ENCODE measurements at regions not wholly inside any gene's neighbourhood (a gene's known extent, or its start where the extent isn't known, plus 50 kb on each side); places are given as distances from the start of the nearest gene placed in this dataset.
"Not testable (repeated sequence)": the region's sequence is repeated elsewhere in the genome, so short reads cannot be mapped to it uniquely, and the experiment has no call there.

- H3K9me3 Mint-ChIP-seq, result peaks cover 6 to 9% of the 10 kb centered on the region in 2 donors
- H3K36me3 Mint-ChIP-seq (ENCODE audit: insufficient read depth in 2 of 2), result peaks cover 2% of the 10 kb centered on the region in 2 donors
- H3K27ac Mint-ChIP-seq, result no peak overlapping the region
- ATAC-seq (replicated peaks in 1 of 2) (no peak), DNase-seq (no peak)
- H3K27me3 Mint-ChIP-seq (ENCODE audit: low read depth), result no peaks in the 10 kb centered on the region
- H3K4me1 Mint-ChIP-seq (ENCODE audit: low read depth), result no peaks in the 10 kb centered on the region
- H3K4me3 Mint-ChIP-seq, result no peak overlapping the region
Observed at GRCh38 chr11:50088231-50088630, 55.6 kb downstream of the OR4C45 start.

- peaks cover 6 to 7% of the 10 kb centered on the region in 2 donors for H3K9me3 Mint-ChIP-seq
- no peaks in the 10 kb centered on the region for H3K4me1 Mint-ChIP-seq (ENCODE audit: low read depth)
- no peak for DNase-seq
Observed at GRCh38 chr11:50098186-50098725, 65.6 kb downstream of the OR4C45 start.

GRCh38 chr11:50102916-50103315 is 70.2 kb downstream of the OR4C45 start:
- Mint-ChIP-seq H3K4me3 (no peak overlapping the region), H3K27me3 (ENCODE audit: low read depth) (no peaks in the 10 kb centered on the region), H3K36me3 (ENCODE audit: insufficient read depth in 2 of 2) (no peaks in the 10 kb centered on the region), H3K9me3 (peaks cover 1% of the 10 kb centered on the region in 2 donors), H3K4me1 (ENCODE audit: low read depth) (no peaks in the 10 kb centered on the region), H3K27ac (no peak overlapping the region)
- DNase-seq, result no peak
- ATAC-seq (replicated peaks in 1 of 2), result no peak

More at GRCh38 chr11:50098186-50098725, 65.6 kb downstream of the OR4C45 start:
- Mint-ChIP-seq H3K27me3 (ENCODE audit: low read depth) (no peaks in the 10 kb centered on the region), H3K4me3 (no peak overlapping the region), H3K36me3 (ENCODE audit: insufficient read depth in 2 of 2) (peaks cover 0 to 7% of the 10 kb centered on the region in 2 donors), H3K27ac (no peak overlapping the region)
- no peak for ATAC-seq (replicated peaks in 1 of 2)

GRCh38 chr11:50140686-50141085 is 108.0 kb downstream of the OR4C45 start:
- not testable (repeated sequence) for H3K9me3 Mint-ChIP-seq; H3K27ac Mint-ChIP-seq; H3K27me3 Mint-ChIP-seq (ENCODE audit: low read depth); H3K4me1 Mint-ChIP-seq (ENCODE audit: low read depth); H3K36me3 Mint-ChIP-seq (ENCODE audit: insufficient read depth in 2 of 2); DNase-seq; H3K4me3 Mint-ChIP-seq; ATAC-seq (replicated peaks in 1 of 2)

- H3K27me3 Mint-ChIP-seq (ENCODE audit: low read depth); H3K4me1 Mint-ChIP-seq (ENCODE audit: low read depth); H3K27ac Mint-ChIP-seq; ATAC-seq (replicated peaks in 1 of 2); DNase-seq; H3K4me3 Mint-ChIP-seq; H3K36me3 Mint-ChIP-seq (ENCODE audit: insufficient read depth in 2 of 2): not testable (repeated sequence)
- H3K9me3 Mint-ChIP-seq, result peaks cover 8 to 14% of the 10 kb centered on the region in 2 donors
Observed at GRCh38 chr11:50146308-50146707, 113.6 kb downstream of the OR4C45 start.

- not testable (repeated sequence) for H3K36me3 Mint-ChIP-seq (ENCODE audit: insufficient read depth in 2 of 2); DNase-seq; H3K4me3 Mint-ChIP-seq; H3K4me1 Mint-ChIP-seq (ENCODE audit: low read depth); H3K27me3 Mint-ChIP-seq (ENCODE audit: low read depth); H3K27ac Mint-ChIP-seq; ATAC-seq (replicated peaks in 1 of 2)
- H3K9me3 Mint-ChIP-seq, result peaks cover 14 to 16% of the 10 kb centered on the region in 2 donors
Observed at GRCh38 chr11:50147946-50148345, 115.3 kb downstream of the OR4C45 start.

GRCh38 chr11:50155508-50155907 is 122.8 kb downstream of the OR4C45 start:
- H3K4me1 Mint-ChIP-seq (ENCODE audit: low read depth), result no peaks in the 10 kb centered on the region
- no peak overlapping the region for H3K27ac Mint-ChIP-seq
- DNase-seq (no peak), ATAC-seq (replicated peaks in 1 of 2) (no peak)
- H3K27me3 Mint-ChIP-seq (ENCODE audit: low read depth), result no peaks in the 10 kb centered on the region
- peaks cover 11 to 26% of the 10 kb centered on the region in 2 donors for H3K9me3 Mint-ChIP-seq
- no peak overlapping the region for H3K4me3 Mint-ChIP-seq
- peaks cover 0 to 7% of the 10 kb centered on the region in 2 donors for H3K36me3 Mint-ChIP-seq (ENCODE audit: insufficient read depth in 2 of 2)

- Mint-ChIP-seq H3K27ac (no peak overlapping the region), H3K4me1 (ENCODE audit: low read depth) (no peaks in the 10 kb centered on the region), H3K4me3 (no peak overlapping the region), H3K36me3 (ENCODE audit: insufficient read depth in 2 of 2) (peaks cover 0 to 2% of the 10 kb centered on the region in 2 donors), H3K9me3 (peaks cover 10 to 12% of the 10 kb centered on the region in 2 donors), H3K27me3 (ENCODE audit: low read depth) (no peaks in the 10 kb centered on the region)
- DNase-seq (no peak), ATAC-seq (replicated peaks in 1 of 2) (no peak)
Observed at GRCh38 chr11:50164050-50164449, 131.4 kb downstream of the OR4C45 start.

- no peak for DNase-seq
- no peak for ATAC-seq (replicated peaks in 1 of 2)
- Mint-ChIP-seq H3K27me3 (ENCODE audit: low read depth) (no peaks in the 10 kb centered on the region), H3K4me3 (no peak overlapping the region), H3K36me3 (ENCODE audit: insufficient read depth in 2 of 2) (peaks cover 0 to 2% of the 10 kb centered on the region in 2 donors), H3K9me3 (peaks cover 6% of the 10 kb centered on the region in 2 donors), H3K27ac (no peak overlapping the region), H3K4me1 (ENCODE audit: low read depth) (no peaks in the 10 kb centered on the region)
Observed at GRCh38 chr11:50169634-50170033, 137.0 kb downstream of the OR4C45 start.

- no peak for ATAC-seq (replicated peaks in 1 of 2)
- Mint-ChIP-seq H3K9me3 (peaks cover 5 to 6% of the 10 kb centered on the region in 2 donors), H3K36me3 (ENCODE audit: insufficient read depth in 2 of 2) (peaks cover 0 to 2% of the 10 kb centered on the region in 2 donors), H3K27me3 (ENCODE audit: low read depth) (no peaks in the 10 kb centered on the region), H3K4me3 (no peak overlapping the region), H3K4me1 (ENCODE audit: low read depth) (no peaks in the 10 kb centered on the region), H3K27ac (no peak overlapping the region)
- no peak for DNase-seq
Observed at GRCh38 chr11:50170115-50170514, 137.4 kb downstream of the OR4C45 start.

- peak; percentile 47 to 60 for ATAC-seq (replicated peaks in 1 of 2)
- Mint-ChIP-seq H3K36me3 (ENCODE audit: insufficient read depth in 2 of 2) (peaks cover 0 to 1% of the 10 kb centered on the region in 2 donors), H3K27me3 (ENCODE audit: low read depth) (no peaks in the 10 kb centered on the region), H3K27ac (no peak overlapping the region), H3K9me3 (peaks cover 8 to 11% of the 10 kb centered on the region in 2 donors), H3K4me1 (ENCODE audit: low read depth) (no peaks in the 10 kb centered on the region), H3K4me3 (no peak overlapping the region)
- DNase-seq, result no peak
Observed at GRCh38 chr11:50174189-50174588, 141.5 kb downstream of the OR4C45 start.

GRCh38 chr11:50174975-50175374 is 142.3 kb downstream of the OR4C45 start:
- Mint-ChIP-seq H3K36me3 (ENCODE audit: insufficient read depth in 2 of 2) (no peaks in the 10 kb centered on the region), H3K9me3 (peaks cover 8 to 9% of the 10 kb centered on the region in 2 donors), H3K27me3 (ENCODE audit: low read depth) (no peaks in the 10 kb centered on the region), H3K4me1 (ENCODE audit: low read depth) (no peaks in the 10 kb centered on the region), H3K4me3 (no peak overlapping the region), H3K27ac (no peak overlapping the region)
- DNase-seq (no peak), ATAC-seq (replicated peaks in 1 of 2) (no peak)

GRCh38 chr11:50178737-50179136 is 146.1 kb downstream of the OR4C45 start:
- ATAC-seq (replicated peaks in 1 of 2), result peak; percentile 39 to 45
- DNase-seq, result no peak
- no peak overlapping the region for H3K4me3 Mint-ChIP-seq
- H3K9me3 Mint-ChIP-seq, result peaks cover 6 to 10% of the 10 kb centered on the region in 2 donors
- H3K27ac Mint-ChIP-seq, result no peak overlapping the region
- no peaks in the 10 kb centered on the region for H3K27me3 Mint-ChIP-seq (ENCODE audit: low read depth)
- H3K36me3 Mint-ChIP-seq (ENCODE audit: insufficient read depth in 2 of 2), result peaks cover 0 to 2% of the 10 kb centered on the region in 2 donors
- H3K4me1 Mint-ChIP-seq (ENCODE audit: low read depth), result no peaks in the 10 kb centered on the region

- Mint-ChIP-seq H3K27ac (no peak overlapping the region), H3K4me3 (no peak overlapping the region), H3K4me1 (ENCODE audit: low read depth) (no peaks in the 10 kb centered on the region), H3K27me3 (ENCODE audit: low read depth) (no peaks in the 10 kb centered on the region), H3K9me3 (peaks cover 13 to 14% of the 10 kb centered on the region in 2 donors), H3K36me3 (ENCODE audit: insufficient read depth in 2 of 2) (peaks cover 2 to 6% of the 10 kb centered on the region in 2 donors)
- ATAC-seq (replicated peaks in 1 of 2), result no peak
- DNase-seq, result no peak
Observed at GRCh38 chr11:50181334-50181733, 148.7 kb downstream of the OR4C45 start.

All from activated T-cell treated with anti-CD3 and anti-CD28 coated beads, Interleukin-2, amount 50 U/mL, for 72 hours (primary cell).